ENCODE measurements at regions not wholly inside any gene's neighbourhood (a gene's known extent, or its start where the extent isn't known, plus 50 kb on each side); places are given as distances from the start of the nearest gene placed in this dataset.
"Not testable (repeated sequence)": the region's sequence is repeated elsewhere in the genome, so short reads cannot be mapped to it uniquely, and the experiment has no call there.

DNA sequence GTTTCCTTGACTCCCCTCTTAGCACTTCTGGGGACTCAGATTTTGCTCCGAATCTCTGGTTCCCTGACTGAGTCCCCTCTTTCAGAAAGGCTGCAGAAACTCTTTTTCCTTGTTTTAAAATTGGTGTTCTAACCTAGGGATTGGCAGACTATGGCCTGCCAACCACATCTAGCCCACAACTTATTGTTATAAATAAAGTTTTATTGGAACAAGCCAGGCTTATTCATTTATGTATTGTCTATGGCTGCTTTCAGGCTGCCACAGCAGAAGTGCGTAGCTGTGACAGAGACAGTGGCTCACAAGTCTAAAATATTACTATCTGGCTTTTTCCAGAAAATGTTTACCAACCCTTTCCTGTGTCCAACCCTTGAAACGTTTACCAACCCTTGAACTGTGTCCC, 81.7 kb downstream of the IER5 start:
- DNase-seq = no peak

DNA sequence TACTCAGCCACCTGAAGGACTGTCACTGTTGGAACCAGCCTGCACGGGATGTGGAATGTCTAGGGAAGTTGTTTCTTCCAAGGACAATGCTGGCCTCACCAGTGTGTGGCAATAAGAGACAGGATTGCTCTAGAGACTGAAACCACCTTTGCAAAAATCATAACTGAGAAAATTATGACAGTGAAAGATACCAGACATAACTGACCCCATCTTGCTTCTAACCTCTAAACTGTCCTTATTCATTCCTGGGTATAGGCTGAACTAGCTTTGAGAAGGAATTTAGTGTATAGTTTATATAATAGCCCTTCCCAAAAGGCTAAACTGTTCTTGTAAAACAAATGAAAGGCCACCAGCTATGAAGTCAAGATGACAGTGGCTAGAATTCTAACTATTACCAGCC, 83.6 kb downstream of the IER5 start:
- DNase-seq = no peak

DNA sequence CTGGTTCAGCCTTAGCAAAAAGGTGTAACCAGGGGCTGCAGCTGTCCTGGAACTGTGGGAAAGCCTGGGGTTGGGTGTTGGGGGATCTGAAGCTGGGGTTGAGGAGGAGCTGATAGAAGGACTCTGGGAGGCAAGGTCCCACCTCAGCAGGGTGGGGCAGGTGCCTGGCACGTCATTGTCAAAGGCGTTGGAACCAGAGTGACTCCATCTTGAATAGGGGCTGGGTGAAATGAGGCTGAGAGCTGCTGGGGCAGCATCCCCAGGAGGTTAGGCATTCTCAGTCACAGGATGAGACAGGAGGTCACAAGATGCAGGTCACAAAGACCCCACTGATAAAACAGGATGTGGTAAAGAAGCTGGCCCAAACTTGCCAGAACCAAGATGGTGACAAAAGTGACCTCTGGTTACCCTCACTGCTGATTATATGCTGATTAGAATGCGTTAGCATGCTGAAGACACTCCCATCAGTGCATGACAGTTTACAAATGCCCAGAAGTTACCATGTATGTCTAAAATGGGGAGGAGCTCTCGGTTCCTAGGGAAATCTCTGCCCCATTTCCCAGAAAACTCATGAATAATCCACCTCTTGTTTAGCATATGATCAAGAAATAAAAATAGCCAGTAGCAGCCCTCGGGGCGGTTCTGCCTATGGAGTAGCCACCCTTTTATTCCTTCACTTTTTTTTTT, 85.4 kb downstream of the IER5 start:
- DNase-seq = peak; percentile 42

DNA sequence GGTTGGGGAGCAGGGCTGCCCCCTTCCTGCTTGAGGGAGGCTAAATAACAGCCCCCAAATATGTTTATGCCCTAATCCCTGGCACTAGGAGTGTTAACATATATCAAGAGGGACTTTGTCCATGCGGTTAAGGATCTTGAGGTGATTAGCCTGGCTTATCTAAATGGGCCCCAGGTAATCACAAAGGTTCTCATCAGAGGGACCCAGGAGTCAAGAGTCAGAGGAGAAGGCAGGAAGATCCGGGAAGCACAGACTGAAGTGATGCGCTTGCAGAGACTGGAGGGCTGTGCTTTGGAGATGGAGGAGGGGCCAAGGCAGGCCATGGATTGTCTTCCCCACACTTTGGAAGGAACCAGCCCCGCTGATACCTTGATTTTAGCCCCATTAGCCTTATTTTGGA, 86.4 kb downstream of the IER5 start:
- DNase-seq = no peak

GRCh38 chr1:181175356-181175910, 86.9 kb downstream of the IER5 start:
- DNase-seq = no peak

GRCh38 chr1:181175955-181176354, 87.5 kb downstream of the IER5 start:
- no peak for DNase-seq

DNA sequence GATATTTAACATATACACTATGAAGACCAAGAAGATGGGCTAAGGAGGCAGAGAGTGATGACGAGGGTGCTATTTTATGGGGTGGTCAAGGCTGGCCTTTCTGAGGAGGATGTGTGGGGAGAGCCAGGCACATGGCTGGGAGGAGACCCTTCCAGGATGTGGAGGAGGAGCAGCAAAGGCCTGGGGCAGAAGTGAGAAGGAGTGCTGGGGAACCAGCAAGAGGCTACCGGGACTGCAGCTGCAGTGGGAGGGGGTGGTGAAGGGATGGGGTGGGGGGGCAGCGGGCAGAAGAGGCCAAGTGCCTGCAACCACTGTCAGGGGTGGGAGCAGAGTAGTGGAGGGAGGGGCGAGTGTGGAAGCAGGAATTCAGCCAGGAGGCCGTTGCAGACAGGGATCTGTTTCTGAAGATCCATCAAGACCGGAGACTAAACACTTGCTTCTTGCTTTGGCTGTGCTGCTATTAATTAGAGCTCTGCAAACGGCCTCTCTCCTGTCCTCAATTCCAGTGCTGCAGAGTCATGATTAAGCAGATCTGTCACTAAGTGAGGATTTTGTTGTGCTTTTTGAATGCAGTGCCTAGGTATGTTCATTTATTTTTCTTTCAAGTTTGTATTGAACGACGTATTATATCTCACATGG, 89.9 kb downstream of the IER5 start:
- DNase-seq = no peak

DNA sequence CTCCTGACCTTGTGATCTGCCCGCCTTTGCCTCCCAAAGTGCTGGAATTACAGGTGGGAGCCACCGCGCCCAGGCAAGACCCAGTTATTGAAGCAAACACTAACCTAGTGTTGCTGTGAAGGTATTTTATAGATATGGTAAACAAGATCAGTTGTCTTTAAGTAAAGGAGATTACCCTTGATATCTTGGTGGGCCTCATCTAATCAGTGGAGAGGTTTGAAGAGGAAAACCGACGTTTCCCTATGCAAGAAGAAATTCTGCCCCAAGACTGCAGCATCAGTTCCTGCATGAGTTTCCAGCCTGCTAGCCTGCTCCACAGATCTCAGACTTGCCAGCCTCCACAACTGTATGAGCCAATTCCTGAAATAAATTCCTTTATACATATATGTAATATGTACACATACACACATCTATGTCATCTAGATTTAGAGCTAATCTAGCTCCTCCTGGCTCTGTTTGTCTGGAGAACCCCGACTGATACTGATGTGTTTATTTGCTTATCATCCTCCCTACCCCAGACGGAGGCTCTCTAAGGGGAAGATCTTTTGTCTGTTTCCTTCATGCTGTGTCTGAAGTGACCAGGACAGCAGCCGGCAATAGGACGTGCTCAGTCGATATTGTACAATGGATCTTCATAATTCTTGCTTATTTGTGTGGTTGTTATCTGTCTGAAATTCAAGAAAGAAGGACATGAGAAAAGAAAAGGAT, 90.9 kb downstream of the IER5 start:
- no peak for DNase-seq

- DNase-seq = peak; percentile 78
These were observed 91.5 kb downstream of the IER5 start for GRCh38 chr1:181179987-181180365.

DNA sequence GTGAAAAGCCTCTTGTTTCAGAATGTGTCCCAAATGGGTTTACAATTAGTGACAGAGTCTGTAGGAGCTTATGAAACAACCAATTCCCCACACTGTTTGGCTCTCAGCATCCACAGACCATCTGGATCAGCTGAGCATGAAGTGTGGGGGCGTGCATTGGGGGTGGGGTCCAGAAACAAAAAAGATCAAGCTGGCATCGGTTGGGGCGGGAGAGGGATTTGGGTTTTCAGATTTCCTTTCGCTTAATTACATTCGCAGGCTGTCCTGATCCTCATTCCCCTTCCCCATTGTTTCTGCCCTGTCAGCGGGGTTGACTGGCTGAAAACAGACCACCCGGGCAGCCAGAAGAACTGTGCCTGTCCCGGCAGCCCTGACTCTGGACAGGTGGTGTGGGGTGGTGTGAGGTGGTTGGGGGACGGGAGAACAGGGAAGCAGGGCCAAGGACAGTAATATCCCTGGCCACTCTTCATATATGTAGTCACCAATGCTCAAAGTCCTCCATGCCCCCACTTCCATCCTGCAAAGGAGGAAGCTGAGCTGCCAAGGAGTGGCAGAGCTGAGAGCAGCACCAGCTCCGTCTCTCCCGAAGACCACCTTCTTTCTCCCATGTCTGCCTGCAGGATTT, 92.0 kb downstream of the IER5 start:
- DNase-seq = no peak

DNA sequence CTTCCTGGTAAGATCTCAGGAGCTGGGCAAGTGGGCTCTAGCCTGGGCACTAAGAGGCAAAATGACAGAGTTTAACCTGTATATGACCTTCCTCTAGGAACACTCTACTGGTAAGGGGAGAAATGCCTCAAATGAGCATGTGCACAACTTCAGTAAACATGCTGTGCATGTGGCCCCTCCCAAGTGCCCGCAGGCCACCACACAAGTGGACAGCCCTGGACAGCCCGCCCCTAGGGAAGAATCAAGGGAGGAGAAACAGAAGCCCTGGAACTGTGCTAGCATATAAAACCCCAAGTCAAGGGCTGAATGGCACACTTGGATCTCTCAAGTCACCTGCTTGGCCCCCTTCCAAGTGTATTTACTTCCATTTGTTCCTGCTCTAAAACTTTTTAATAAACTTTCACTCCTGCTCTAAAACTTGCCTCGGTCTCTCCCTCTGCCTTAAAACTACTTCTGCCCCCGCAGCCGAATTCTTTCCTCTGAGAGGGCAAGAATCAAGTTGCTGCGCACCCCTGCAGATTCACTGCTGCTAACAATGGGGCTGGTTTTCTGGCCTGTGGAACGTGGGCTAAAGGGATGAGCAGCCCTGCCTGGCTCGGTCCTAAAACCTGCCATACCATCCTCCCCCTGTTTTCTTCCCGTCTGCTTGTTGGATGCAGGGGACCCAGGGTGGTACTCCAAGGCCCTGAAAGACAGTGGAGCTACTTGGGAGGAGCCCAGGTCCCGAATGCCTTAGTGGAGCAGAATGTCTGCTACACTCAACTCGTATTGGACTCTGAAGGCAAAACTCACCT, 93.5 kb downstream of the IER5 start:
- no peak for DNase-seq

GRCh38 chr1:181184621-181185020, 96.1 kb downstream of the IER5 start:
- no peak for DNase-seq

DNA sequence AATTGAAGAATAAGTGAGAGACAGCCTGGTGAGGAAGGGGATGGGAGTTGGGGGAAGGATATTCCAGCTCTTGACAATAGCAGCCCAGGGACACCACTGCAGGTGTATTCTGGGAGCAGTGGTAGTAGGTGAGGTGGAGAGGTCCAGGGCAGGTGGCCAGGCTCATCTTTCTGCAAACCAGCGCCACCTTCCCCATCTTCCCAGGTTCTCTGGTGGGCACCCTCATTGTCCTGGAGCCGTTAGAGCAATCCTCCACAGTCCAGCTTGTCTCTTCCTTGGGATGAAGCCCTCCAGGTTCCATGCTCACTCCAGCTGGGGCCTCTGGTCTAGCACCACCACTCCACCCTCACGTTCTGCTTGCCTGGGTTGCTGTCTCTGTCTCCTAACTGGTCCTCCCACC, 97.0 kb downstream of the IER5 start:
- DNase-seq = no peak

DNA sequence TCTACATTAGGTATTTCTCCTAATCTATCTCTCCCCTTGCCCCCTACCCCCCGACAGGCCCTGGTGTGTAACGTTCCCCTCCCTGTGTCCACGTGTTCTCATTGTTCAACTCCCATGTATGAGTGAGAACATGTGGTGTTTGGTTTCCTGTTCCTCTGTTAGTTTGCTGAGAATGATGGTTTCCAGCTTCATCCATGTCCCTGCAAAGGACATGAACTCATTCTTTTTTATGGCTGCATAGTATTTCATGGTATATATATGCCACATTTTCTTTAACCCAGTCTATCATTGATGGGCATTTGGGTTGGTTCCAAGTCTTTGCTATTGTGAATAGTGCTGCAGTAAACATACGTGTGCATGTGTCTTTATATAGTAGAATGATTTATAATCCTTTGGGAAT, 97.6 kb downstream of the IER5 start:
- DNase-seq = not testable (repeated sequence)

- DNase-seq = no peak
These were observed 99.0 kb downstream of the IER5 start for GRCh38 chr1:181187337-181188126.

DNA sequence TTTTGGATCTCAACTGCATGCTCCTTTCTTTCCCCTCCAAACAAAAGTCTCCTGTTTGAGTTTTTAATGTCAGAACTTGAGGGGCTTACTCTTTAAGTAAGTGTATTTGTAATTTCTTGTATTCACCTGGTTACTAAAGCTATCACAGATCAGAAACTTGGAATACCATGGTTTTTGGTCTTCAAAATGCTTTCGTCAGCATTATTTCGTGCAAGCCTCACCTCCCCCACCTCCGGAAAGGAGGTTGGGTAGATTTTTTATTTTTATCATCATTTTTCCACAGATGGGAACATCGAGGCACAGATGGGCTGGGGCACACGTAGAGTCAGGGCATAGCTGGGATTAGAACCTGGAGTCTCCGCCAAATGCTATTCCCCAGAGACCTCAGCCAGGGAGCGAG, 100.7 kb downstream of the IER5 start:
- no peak for DNase-seq

DNA sequence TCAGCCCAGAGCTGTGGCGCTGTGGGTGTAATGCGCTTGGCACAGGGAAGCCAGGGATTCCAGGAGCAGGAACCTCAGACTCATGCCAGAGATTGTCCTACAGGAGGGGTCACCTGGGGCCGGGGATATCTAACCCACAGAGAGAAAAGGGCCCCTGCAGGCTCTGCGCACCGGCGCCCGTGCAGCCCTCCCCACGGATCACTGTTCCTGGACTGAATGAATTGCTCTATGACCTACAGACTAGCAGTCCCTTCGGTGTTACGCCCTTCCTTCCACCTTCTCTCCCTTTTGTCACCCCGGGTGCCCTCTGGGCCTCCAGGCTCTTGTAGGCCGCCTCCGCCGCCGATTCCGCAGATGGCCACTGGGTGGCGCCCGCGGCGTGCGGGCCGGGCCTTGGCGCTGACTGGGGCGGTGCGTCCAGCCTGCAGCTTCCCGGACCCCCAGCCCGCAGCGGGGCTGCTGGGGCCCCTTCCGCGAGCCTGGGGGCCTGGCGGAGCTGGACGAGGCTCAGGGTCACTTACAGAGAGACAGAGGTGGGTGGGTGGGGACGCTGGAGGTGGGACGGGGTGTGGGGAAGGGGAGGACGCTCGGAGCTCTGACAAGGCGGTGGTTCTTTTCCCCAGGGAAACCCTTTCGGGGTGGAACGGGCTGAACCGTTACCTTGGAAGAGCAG, 101.3 kb downstream of the IER5 start:
- peak; percentile 65 for DNase-seq

DNA sequence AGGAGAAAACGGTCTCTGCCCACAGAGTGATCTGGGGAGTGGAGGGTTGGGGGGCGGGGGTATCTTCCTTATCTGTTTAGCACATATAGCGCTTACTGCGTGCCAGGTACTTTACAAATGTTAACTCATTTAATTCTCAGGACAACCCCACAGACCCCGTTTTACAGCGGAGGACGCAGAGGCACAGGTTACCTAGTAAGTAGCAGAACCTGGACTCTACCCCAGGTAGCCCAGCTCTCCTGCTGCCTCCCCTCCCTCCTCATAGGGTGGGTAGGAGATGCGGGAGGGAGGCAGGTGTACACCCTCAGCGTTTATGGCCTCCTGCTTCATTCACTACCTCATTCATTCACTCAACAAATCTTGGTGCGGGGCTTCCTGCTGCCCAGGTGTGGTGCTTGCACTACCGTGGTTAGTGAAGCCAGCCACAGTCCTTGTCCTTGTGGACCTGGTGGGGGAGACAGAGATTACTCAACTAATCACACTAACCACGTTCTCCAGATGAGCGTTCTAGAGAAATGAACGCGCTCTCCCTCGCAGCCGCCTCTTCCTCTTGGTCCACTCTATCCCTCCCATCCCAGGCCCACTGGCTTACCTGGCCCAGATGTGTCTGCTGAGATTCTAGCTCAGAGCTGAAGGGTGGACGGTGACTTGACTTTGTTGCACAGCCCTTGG, 102.0 kb downstream of the IER5 start:
- no peak for DNase-seq

GRCh38 chr1:181191494-181192040, 103.1 kb downstream of the IER5 start:
- no peak for DNase-seq

Data from muscle of arm (tissue), 1 donor.